Neural crest cell (in vitro differentiated cells): ENCODE measurements at regions not wholly inside any gene's neighbourhood (a gene's known extent, or its start where the extent isn't known, plus 50 kb on each side); places are given as distances from the start of the nearest gene placed in this dataset.

Experiments used
- DNase-seq: peaks from one replicate; pipeline ENCODE4 v3.0.0; 2021; ENCODE audit warnings: low read depth, mixed read lengths, low spot score
- H3K27ac Mint-ChIP-seq: one replicate; pipeline ENCODE4 v1.8.0; 2021; ENCODE audit warnings: mild to moderate bottlenecking, mixed read lengths; ENCODE audit not compliant: unreplicated experiment
- H3K27me3 Mint-ChIP-seq: 2 replicates; pipeline ENCODE4 v1.8.0; 2021; ENCODE audit warnings: low read depth, mild to moderate bottlenecking, mixed read lengths
- H3K36me3 Mint-ChIP-seq: 2 replicates; pipeline ENCODE4 v1.8.0; 2021; ENCODE audit warnings: low read depth, mild to moderate bottlenecking, mixed read lengths
- H3K4me1 Mint-ChIP-seq: 2 replicates; pipeline ENCODE4 v1.8.0; 2021; ENCODE audit warnings: mixed read lengths
- H3K4me3 Mint-ChIP-seq: one replicate; pipeline ENCODE4 v1.8.0; 2021; ENCODE audit warnings: mild to moderate bottlenecking, mixed read lengths
- H3K9me3 Mint-ChIP-seq: 2 replicates; pipeline ENCODE4 v1.8.0; 2021; ENCODE audit warnings: mixed read lengths
- CTCF ChIP-seq: fragments of 200-600 bp; sonication (generic); conservative IDR thresholded peaks from 2 replicates; pipeline ENCODE4 v1.5.0; 2021; ENCODE audit warnings: antibody characterized with exemption, mild to moderate bottlenecking

- TF ChIP-seq CTCF = no peak
- no peaks in the 10 kb centered on the region for H3K36me3 Mint-ChIP-seq
- H3K27me3 Mint-ChIP-seq = no peaks in the 10 kb centered on the region
- H3K9me3 Mint-ChIP-seq = no peaks in the 10 kb centered on the region
- no peak overlapping the region for H3K27ac Mint-ChIP-seq
- H3K4me3 Mint-ChIP-seq = no peak overlapping the region
- no peak for DNase-seq
- H3K4me1 Mint-ChIP-seq = no peaks in the 10 kb centered on the region
Measured at GRCh38 chr6:95285881-95286280, 291.5 kb upstream of the MANEA start.

- Mint-ChIP-seq H3K27me3 (no peaks in the 10 kb centered on the region), H3K9me3 (no peaks in the 10 kb centered on the region), H3K36me3 (no peaks in the 10 kb centered on the region), H3K4me3 (no peak overlapping the region), H3K27ac (no peak overlapping the region), H3K4me1 (no peaks in the 10 kb centered on the region)
- DNase-seq = no peak
- no peak for TF ChIP-seq CTCF
Measured at GRCh38 chr6:95286874-95287273, 290.5 kb upstream of the MANEA start.

- no peak for DNase-seq
- no peak overlapping the region for H3K27ac Mint-ChIP-seq
- no peaks in the 10 kb centered on the region for H3K4me1 Mint-ChIP-seq
- no peak for TF ChIP-seq CTCF
- H3K27me3 Mint-ChIP-seq = no peaks in the 10 kb centered on the region
- no peak overlapping the region for H3K4me3 Mint-ChIP-seq
- H3K36me3 Mint-ChIP-seq = no peaks in the 10 kb centered on the region
- no peaks in the 10 kb centered on the region for H3K9me3 Mint-ChIP-seq
Measured at GRCh38 chr6:95288251-95288650, 289.1 kb upstream of the MANEA start.

- H3K9me3 Mint-ChIP-seq = no peaks in the 10 kb centered on the region
- H3K4me3 Mint-ChIP-seq = no peak overlapping the region
- TF ChIP-seq CTCF = no peak
- no peaks in the 10 kb centered on the region for H3K4me1 Mint-ChIP-seq
- no peak overlapping the region for H3K27ac Mint-ChIP-seq
- no peaks in the 10 kb centered on the region for H3K36me3 Mint-ChIP-seq
- DNase-seq = no peak
- no peaks in the 10 kb centered on the region for H3K27me3 Mint-ChIP-seq
Measured at GRCh38 chr6:95292011-95292410, 285.3 kb upstream of the MANEA start.

GRCh38 chr6:95293257-95293656 is 284.1 kb upstream of the MANEA start:
- H3K4me3 Mint-ChIP-seq = no peak overlapping the region
- no peaks in the 10 kb centered on the region for H3K9me3 Mint-ChIP-seq
- DNase-seq = no peak
- no peaks in the 10 kb centered on the region for H3K27me3 Mint-ChIP-seq
- no peak for TF ChIP-seq CTCF
- no peak overlapping the region for H3K27ac Mint-ChIP-seq
- H3K4me1 Mint-ChIP-seq = no peaks in the 10 kb centered on the region
- no peaks in the 10 kb centered on the region for H3K36me3 Mint-ChIP-seq

GRCh38 chr6:95294043-95294442 is 283.3 kb upstream of the MANEA start:
- TF ChIP-seq CTCF = no peak
- no peaks in the 10 kb centered on the region for H3K4me1 Mint-ChIP-seq

More at GRCh38 chr6:95294043-95294442, 283.3 kb upstream of the MANEA start:
- no peak overlapping the region for H3K4me3 Mint-ChIP-seq
- no peaks in the 10 kb centered on the region for H3K36me3 Mint-ChIP-seq
- H3K9me3 Mint-ChIP-seq = no peaks in the 10 kb centered on the region
- no peak overlapping the region for H3K27ac Mint-ChIP-seq
- H3K27me3 Mint-ChIP-seq = no peaks in the 10 kb centered on the region
- no peak for DNase-seq
